Gastroesophageal sphincter (tissue), 3 donors: ENCODE measurements at regions not wholly inside any gene's neighbourhood (a gene's known extent, or its start where the extent isn't known, plus 50 kb on each side); places are given as distances from the start of the nearest gene placed in this dataset.

Source experiments
- CTCF ChIP-seq, 4 experiments: fragments of 200-600 bp in 2 of 4; fragments of 450-650 bp in 2 of 4; sonication (generic) in 1 of 4; IDR thresholded peaks; one replicate each; pipeline ENCODE4 v1.5.1; 2017 to 2019; ENCODE audit warnings: antibody characterized with exemption in 4 of 4, mild to moderate bottlenecking in 2 of 4, moderate library complexity in 2 of 4
- EP300 ChIP-seq: sonication (generic); formaldehyde crosslinking; IDR thresholded peaks from one replicate; pipeline ENCODE4 v1.6.1; 2017; ENCODE audit warnings: antibody characterized with exemption, mild to moderate bottlenecking
- POLR2A ChIP-seq, 2 donors: fragments of 450-650 bp; IDR thresholded peaks; one replicate each; pipeline ENCODE4 v1.6.1; 2017; ENCODE audit warnings: antibody characterized with exemption in 2 of 2, mild to moderate bottlenecking in 2 of 2, moderate library complexity in 1 of 2
- POLR2AphosphoS5 ChIP-seq: sonication (generic); formaldehyde crosslinking; IDR thresholded peaks from one replicate; pipeline ENCODE4 v1.6.1; 2017; ENCODE audit warnings: antibody characterized with exemption

DNA sequence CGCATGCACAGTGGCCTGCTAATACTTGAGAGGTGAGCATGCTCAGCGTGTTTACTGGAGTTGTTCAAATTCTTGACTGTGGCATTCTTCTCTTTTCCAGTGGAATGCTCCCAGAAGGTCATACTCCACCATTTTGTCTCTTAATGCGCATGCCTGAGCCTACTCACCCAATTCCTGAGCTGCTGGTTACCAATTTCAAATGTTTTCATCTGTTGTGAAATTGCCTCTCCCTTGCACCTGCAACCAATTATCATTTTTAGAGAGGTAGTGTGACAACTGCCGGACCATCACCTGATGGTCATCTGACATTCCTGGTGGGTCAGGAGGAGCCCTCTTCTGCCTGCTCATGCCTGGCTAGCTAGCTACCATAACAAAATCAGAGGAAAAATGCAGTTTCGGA lies 82.2 kb upstream of the LIFR start:
- no peak for TF ChIP-seq POLR2A (IDR thresholded peaks at IDR 0.05)
- no peak for TF ChIP-seq CTCF (IDR thresholded peaks at IDR 0.05)
- no peak for TF ChIP-seq EP300
- TF ChIP-seq POLR2AphosphoS5 = no peak
